Esophagus squamous epithelium (tissue), 4 donors: ENCODE measurements at regions not wholly inside any gene's neighbourhood (a gene's known extent, or its start where the extent isn't known, plus 50 kb on each side); places are given as distances from the start of the nearest gene placed in this dataset.

ENCODE experiments used
- CTCF ChIP-seq, 6 experiments: fragments of 450-650 bp in 4 of 6; fragments of 200-600 bp in 2 of 6; sonication (generic) in 2 of 6; IDR thresholded peaks; one replicate each; pipeline ENCODE4 v1.5.1; 2016 to 2019; ENCODE audit warnings: antibody characterized with exemption in 6 of 6, mild to moderate bottlenecking in 4 of 6, moderate library complexity in 4 of 6
- POLR2A ChIP-seq, 4 donors: fragments of 450-650 bp; IDR thresholded peaks; one replicate each; pipeline ENCODE4 v1.6.1; 2017; ENCODE audit warnings: antibody characterized with exemption in 4 of 4, mild to moderate bottlenecking in 4 of 4, moderate library complexity in 3 of 4

DNA sequence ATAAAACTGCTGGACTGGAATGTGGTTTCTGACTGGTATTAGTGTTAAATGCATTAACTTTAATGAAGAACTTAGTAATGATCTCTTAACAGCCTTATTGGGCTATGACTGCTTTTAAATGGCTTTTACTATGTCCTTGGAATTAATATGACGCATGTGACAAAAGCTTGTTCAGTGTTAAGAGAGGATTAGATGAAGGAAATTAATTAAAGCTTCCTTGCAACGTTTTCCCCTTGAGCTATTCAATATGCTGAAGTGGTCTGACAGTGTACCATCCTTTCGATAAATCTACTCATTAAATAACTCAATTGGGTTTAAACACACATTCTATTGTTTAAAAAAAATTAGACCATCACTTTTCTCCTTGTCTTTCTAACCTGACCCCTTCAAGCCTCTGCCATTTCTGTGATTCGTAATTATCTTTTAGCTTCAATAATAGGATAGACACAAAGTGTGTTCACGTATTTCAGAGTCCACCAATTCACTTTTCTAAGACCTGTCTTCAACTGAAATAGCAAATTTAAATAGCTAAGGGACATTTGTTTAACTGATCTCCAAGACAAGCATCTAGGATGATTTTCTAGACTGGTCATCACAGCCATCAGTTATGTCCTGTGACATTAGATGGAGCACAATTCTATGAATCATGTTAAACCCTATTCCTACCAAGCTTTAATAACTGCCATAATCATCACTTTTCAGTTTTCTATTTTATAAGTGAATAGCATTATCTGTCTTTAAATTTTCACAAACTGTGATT lies 1258.0 kb upstream of the CDH9 start:
- TF ChIP-seq CTCF (IDR thresholded peaks at IDR 0.05) (no peak), POLR2A (IDR thresholded peaks at IDR 0.05) (no peak)
